WTC11 (cell line): ENCODE measurements at regions not wholly inside any gene's neighbourhood (a gene's known extent, or its start where the extent isn't known, plus 50 kb on each side); places are given as distances from the start of the nearest gene placed in this dataset.

Experiments used
- ATAC-seq: fragments of 200-7000 bp; cut with Tn5 transposase; 2 replicates; pipeline ENCODE4 v1.10.0; 2021; ENCODE audit warnings: mild to moderate bottlenecking, moderate library complexity
- CTCF ChIA-PET: fragments of 300-600 bp; sonication (Branson Sonifier 250); formaldehyde crosslinking; loops from one replicate; lab custom pipeline; 2021; ENCODE audit warnings: antibody characterized with exemption; lab: Charles Lee
- POLR2A ChIA-PET: fragments of 350-600 bp; sonication (Branson Sonifier 250); formaldehyde crosslinking; loops from one replicate; lab custom pipeline; 2021; ENCODE audit warnings: antibody characterized with exemption; lab: Charles Lee
- DNase-seq: peaks from one replicate; pipeline ENCODE4 v3.0.0; 2021; ENCODE audit warnings: low spot score
- H3K27ac Mint-ChIP-seq: 2 replicates; pipeline ENCODE4 v1.8.0; 2021; ENCODE audit warnings: mixed read lengths
- H3K27me3 Mint-ChIP-seq: 2 replicates; pipeline ENCODE4 v1.8.0; 2021; ENCODE audit warnings: low read depth, mild to moderate bottlenecking, moderate library complexity, mixed read lengths
- H3K36me3 Mint-ChIP-seq: 2 replicates; pipeline ENCODE4 v1.8.0; 2021; ENCODE audit warnings: mixed read lengths
- H3K4me1 Mint-ChIP-seq: 2 replicates; pipeline ENCODE4 v1.8.0; 2022; ENCODE audit warnings: mixed read lengths
- H3K4me3 Mint-ChIP-seq: 2 replicates; pipeline ENCODE4 v1.8.0; 2021; ENCODE audit warnings: mild to moderate bottlenecking, moderate library complexity, mixed read lengths
- H3K9me3 Mint-ChIP-seq: 2 replicates; pipeline ENCODE4 v1.8.0; 2021; ENCODE audit warnings: mixed read lengths
- ATF2 ChIP-seq: sonication (generic); formaldehyde crosslinking; IDR thresholded peaks from 2 replicates; pipeline ENCODE4 v1.8.1; 2022; ENCODE audit warnings: low read depth, missing genetic modification reagents, borderline replicate concordance
- ATF6 ChIP-seq: sonication (generic); formaldehyde crosslinking; IDR thresholded peaks from 2 replicates; pipeline ENCODE4 v1.8.1; 2023; ENCODE audit warnings: mild to moderate bottlenecking, missing genetic modification reagents
- CBFB ChIP-seq: sonication (generic); formaldehyde crosslinking; IDR thresholded peaks from 2 replicates; pipeline ENCODE4 v1.8.1; 2022; ENCODE audit warnings: mild to moderate bottlenecking, low read depth, missing genetic modification reagents
- E2F4 ChIP-seq: sonication (generic); formaldehyde crosslinking; IDR thresholded peaks from 2 replicates; pipeline ENCODE4 v1.8.1; 2022; ENCODE audit warnings: low read depth, mild to moderate bottlenecking, moderate library complexity, missing genetic modification reagents, borderline replicate concordance
- ERG ChIP-seq: fragments of 250-450 bp; sonication (Bioruptor Pico); IDR thresholded peaks from 2 replicates; pipeline ENCODE4 v1.8.0; 2021; ENCODE audit warnings: mild to moderate bottlenecking
- ETV6 ChIP-seq: sonication (generic); formaldehyde crosslinking; IDR thresholded peaks from 2 replicates; pipeline ENCODE4 v1.8.1; 2022; ENCODE audit warnings: mild to moderate bottlenecking, missing genetic modification reagents
- FOXK1 ChIP-seq: sonication (generic); formaldehyde crosslinking; IDR thresholded peaks from 2 replicates; pipeline ENCODE4 v1.8.0; 2022; ENCODE audit warnings: mild to moderate bottlenecking, moderate library complexity, missing genetic modification reagents
- GRHL2 ChIP-seq: fragments of 250-450 bp; sonication (Bioruptor Pico); IDR thresholded peaks from 2 replicates; pipeline ENCODE4 v1.8.0; 2022; ENCODE audit warnings: mild to moderate bottlenecking, moderate library complexity; ENCODE audit not compliant: insufficient replicate concordance, severe bottlenecking
- IRF1 ChIP-seq: sonication (generic); formaldehyde crosslinking; IDR thresholded peaks from 2 replicates; pipeline ENCODE4 v1.8.0; 2023; ENCODE audit warnings: missing genetic modification reagents
- MXD4 ChIP-seq: fragments of 250-450 bp; sonication (Bioruptor Pico); IDR thresholded peaks from 2 replicates; pipeline ENCODE4 v1.8.0; 2021; ENCODE audit warnings: mild to moderate bottlenecking, moderate library complexity, borderline replicate concordance
- MYBL2 ChIP-seq: sonication (generic); formaldehyde crosslinking; IDR thresholded peaks from 2 replicates; pipeline ENCODE4 v1.8.1; 2023; ENCODE audit warnings: mild to moderate bottlenecking, moderate library complexity, missing genetic modification reagents
- NR3C1 ChIP-seq: sonication (generic); formaldehyde crosslinking; conservative IDR thresholded peaks from 2 replicates; pipeline ENCODE4 v1.8.1; 2023; ENCODE audit warnings: low read depth, mild to moderate bottlenecking, missing genetic modification reagents
- TCF7 ChIP-seq: sonication (generic); formaldehyde crosslinking; IDR thresholded peaks from 2 replicates; pipeline ENCODE4 v1.8.0; 2022; ENCODE audit warnings: mild to moderate bottlenecking, low read depth, missing genetic modification reagents, moderate library complexity
- USF1 ChIP-seq: sonication (generic); formaldehyde crosslinking; IDR thresholded peaks from 2 replicates; pipeline ENCODE4 v1.8.0; 2022; ENCODE audit warnings: mild to moderate bottlenecking, missing genetic modification reagents
- ZBTB43 ChIP-seq: sonication (generic); formaldehyde crosslinking; IDR thresholded peaks from 2 replicates; pipeline ENCODE4 v1.8.1; 2023; ENCODE audit warnings: mild to moderate bottlenecking, missing genetic modification reagents
- ZNF138 ChIP-seq: sonication (generic); formaldehyde crosslinking; conservative IDR thresholded peaks from 2 replicates; pipeline ENCODE4 v1.8.1; 2022; ENCODE audit warnings: mild to moderate bottlenecking, moderate library complexity, missing genetic modification reagents
- ZNF219 ChIP-seq: sonication (generic); formaldehyde crosslinking; IDR thresholded peaks from 2 replicates; pipeline ENCODE4 v1.8.0; 2023; ENCODE audit warnings: missing genetic modification reagents, mild to moderate bottlenecking, borderline replicate concordance
- ZNF232 ChIP-seq: sonication (generic); formaldehyde crosslinking; IDR thresholded peaks from 2 replicates; pipeline ENCODE4 v1.8.0; 2022; ENCODE audit warnings: mild to moderate bottlenecking, missing genetic modification reagents
- ZNF317 ChIP-seq: sonication (generic); formaldehyde crosslinking; IDR thresholded peaks from 2 replicates; pipeline ENCODE4 v1.8.1; 2023; ENCODE audit warnings: low read depth, mild to moderate bottlenecking, moderate library complexity, missing genetic modification reagents, borderline replicate concordance
- ZNF396 ChIP-seq: fragments of 250-450 bp; sonication (Bioruptor Pico); IDR thresholded peaks from 2 replicates; pipeline ENCODE4 v1.8.0; 2021; ENCODE audit warnings: mild to moderate bottlenecking, moderate library complexity, borderline replicate concordance
- ZSCAN18 ChIP-seq: fragments of 250-450 bp; sonication (Bioruptor Pico); IDR thresholded peaks from 2 replicates; pipeline ENCODE4 v2.1.2; 2022; ENCODE audit warnings: mild to moderate bottlenecking, moderate library complexity

GRCh38 chr12:77130193-77130592, 64.8 kb upstream of the E2F7 start:
- CTCF ChIA-PET = no interaction called here
- no peak overlapping the region for H3K27ac Mint-ChIP-seq
- H3K36me3 Mint-ChIP-seq = no peaks in the 10 kb centered on the region
- no peaks in the 10 kb centered on the region for H3K9me3 Mint-ChIP-seq
- no peak for ATAC-seq
- H3K27me3 Mint-ChIP-seq = no peaks in the 10 kb centered on the region; the same call in 1 of the 2 replicates
- TF ChIP-seq ZNF317 (no peak), USF1 (no peak), ATF6 (no peak), ZBTB43 (CRISPR knock-in tag) (no peak), FOXK1 (no peak), ZNF396 (CRISPR knock-in tag) (no peak)
- POLR2A ChIA-PET = no interaction called here
- no peak for DNase-seq
- H3K4me3 Mint-ChIP-seq = no peak overlapping the region
- no peaks in the 10 kb centered on the region for H3K4me1 Mint-ChIP-seq

GRCh38 chr12:77124767-77125166, 59.4 kb upstream of the E2F7 start:
- no peak overlapping the region for H3K27ac Mint-ChIP-seq
- H3K9me3 Mint-ChIP-seq = no peaks in the 10 kb centered on the region
- CTCF ChIA-PET = no interaction called here
- H3K27me3 Mint-ChIP-seq = no peaks in the 10 kb centered on the region
- POLR2A ChIA-PET = no interaction called here
- no peaks in the 10 kb centered on the region for H3K36me3 Mint-ChIP-seq
- H3K4me3 Mint-ChIP-seq = no peak overlapping the region
- DNase-seq (no peak), ATAC-seq (no peak)
- no peak for TF ChIP-seq ZNF232 (CRISPR knock-in tag)
- no peak for TF ChIP-seq CBFB
- H3K4me1 Mint-ChIP-seq = no peaks in the 10 kb centered on the region

- no peaks in the 10 kb centered on the region for H3K4me1 Mint-ChIP-seq
- no peaks in the 10 kb centered on the region for H3K9me3 Mint-ChIP-seq
- H3K27ac Mint-ChIP-seq = no peak overlapping the region
- ChIA-PET POLR2A (no interaction called here), CTCF (no interaction called here)
- no peak for DNase-seq
- H3K27me3 Mint-ChIP-seq = no peaks in the 10 kb centered on the region
- no peak overlapping the region for H3K4me3 Mint-ChIP-seq
- H3K36me3 Mint-ChIP-seq = no peaks in the 10 kb centered on the region
- ATAC-seq = no peak
- no peak for TF ChIP-seq TCF7 (CRISPR knock-in tag)
- no peak for TF ChIP-seq ZNF138 (CRISPR knock-in tag)
- no peak for TF ChIP-seq ZNF219 (CRISPR knock-in tag)
- TF ChIP-seq ATF2 (CRISPR knock-in tag) = no peak
- TF ChIP-seq GRHL2 (CRISPR knock-in tag) = no peak
- TF ChIP-seq ETV6 (CRISPR knock-in tag) = no peak
- TF ChIP-seq E2F4 = no peak
- TF ChIP-seq ERG (CRISPR knock-in tag) = no peak
- TF ChIP-seq NR3C1 (CRISPR knock-in tag) = no peak
- TF ChIP-seq ZSCAN18 = no peak
- no peak for TF ChIP-seq ATF6
- no peak for TF ChIP-seq IRF1 (CRISPR knock-in tag)
- TF ChIP-seq MXD4 (CRISPR knock-in tag) = no peak
- no peak for TF ChIP-seq MYBL2 (CRISPR knock-in tag)
Measured at GRCh38 chr12:77122661-77123060, 57.3 kb upstream of the E2F7 start.
